K562 (cell line): ENCODE measurements at regions not wholly inside any gene's neighbourhood (a gene's known extent, or its start where the extent isn't known, plus 50 kb on each side); places are given as distances from the start of the nearest gene placed in this dataset.

Experiments
- ATAC-seq: fragments of 200-7000 bp; cut with Tn5 transposase; 3 replicates; pipeline ENCODE4 v1.9.1; 2020; ENCODE audit warnings: moderate library complexity
- BruUV-seq: library from RNA; stranded (reverse); fragments of 400-500 nt; replicated peaks from 2 replicates; lab custom pipeline; 2021; lab: Mats Ljungman, UMichigan
- CTCF ChIA-PET: fragments of 300-600 bp; formaldehyde crosslinking; extraction: SDS; loops from one replicate; lab custom pipeline; 2021; ENCODE audit warnings: low intra/inter-chr PET ratio; lab: Yijun Ruan, JAX
- POLR2A ChIA-PET: fragments of 300-600, 350-650 bp; sonication (Branson Sonifier 250); formaldehyde crosslinking; extraction: SDS; loops from one replicate; lab custom pipeline; 2021; ENCODE audit warnings: antibody characterized with exemption, inconsistent platforms; lab: Yijun Ruan, JAX
- DNase-seq, 4 experiments: peaks; one replicate each; pipeline versions ENCODE4 v3.0.0 to v3.0.0-alpha.2; 2011 to 2018; ENCODE audit warnings: low spot score in 3 of 4, mixed read lengths in 3 of 4; ENCODE audit errors: extremely low read depth in 1 of 4
- FAIRE-seq: peaks from 2 replicates; lab custom pipeline; 2011; peaks lifted over from hg19 to GRCh38; lab: Jason Lieb, UNC
- H2AFZ ChIP-seq: 2 replicates; pipeline ENCODE4 v1.6.0; 2011; ENCODE audit warnings: low read depth, low read length, control low read depth, inconsistent platforms
- H3K27ac ChIP-seq: fragments of 200-600 bp; 3 replicates; pipeline ENCODE4 v1.8.0; 2011; ENCODE audit warnings: low read depth, mild to moderate bottlenecking, control low read depth, inconsistent platforms, low read length, moderate library complexity, mixed read lengths; ENCODE audit errors: extremely low read depth
- H3K27me3 ChIP-seq, 2 experiments: fragments of 300-600 bp in 1 of 2; 2 replicates in 1 of 2; 3 replicates in 1 of 2; pipeline versions ENCODE4 v1.6.0 to v1.8.0; 2011; ENCODE audit warnings: inconsistent platforms in 2 of 2, low read length in 2 of 2, mild to moderate bottlenecking in 1 of 2, mixed read lengths in 1 of 2, moderate library complexity in 1 of 2; ENCODE audit not compliant: control insufficient read depth in 2 of 2, insufficient read depth in 2 of 2
- H3K36me3 ChIP-seq: fragments of 300-600 bp; 3 replicates; pipeline ENCODE4 v1.8.0; 2011; ENCODE audit warnings: mild to moderate bottlenecking, low read length, inconsistent platforms; ENCODE audit not compliant: control insufficient read depth, insufficient read depth
- H3K4me1 ChIP-seq, 2 experiments: fragments of 200-600 bp in 1 of 2; replicated peaks in 1 of 2; 2 replicates in 1 of 2; 3 replicates in 1 of 2; pipeline versions ENCODE4 v1.5.1 to v1.8.0; 2011; ENCODE audit warnings: inconsistent platforms in 2 of 2, low read length in 2 of 2, mild to moderate bottlenecking in 1 of 2, mixed read lengths in 1 of 2, moderate library complexity in 1 of 2; ENCODE audit not compliant: control insufficient read depth in 2 of 2, insufficient read depth in 2 of 2
- H3K4me2 ChIP-seq: 2 replicates; pipeline ENCODE4 v1.6.1; 2011; ENCODE audit warnings: low read length, control low read depth, inconsistent platforms, mixed read lengths; ENCODE audit not compliant: insufficient read depth
- H3K4me3 ChIP-seq: fragments of 200-600 bp; sonication (generic), shearing (Covaris generic); 2 replicates; pipeline ENCODE4 v1.5.1; 2016; ENCODE audit warnings: control low read depth, inconsistent platforms
- H3K79me2 ChIP-seq: fragments of 200-600 bp; 3 replicates; pipeline ENCODE4 v1.8.0; 2011; ENCODE audit warnings: low read length, inconsistent platforms; ENCODE audit not compliant: control insufficient read depth, insufficient read depth
- H3K9ac ChIP-seq, 2 experiments: 2 replicates each; pipeline versions ENCODE4 v1.6.0 to v1.6.1; 2011; ENCODE audit warnings: low read depth in 2 of 2, low read length in 2 of 2, control low read depth in 1 of 2, inconsistent platforms in 1 of 2, mild to moderate bottlenecking in 1 of 2, mixed read lengths in 1 of 2; ENCODE audit not compliant: insufficient read depth in 1 of 2
- H3K9me1 ChIP-seq: one replicate; pipeline ENCODE4 v1.6.0; 2011; ENCODE audit warnings: inconsistent platforms, mild to moderate bottlenecking, low read length, moderate library complexity; ENCODE audit not compliant: control insufficient read depth, insufficient read depth
- H3K9me3 ChIP-seq: replicated peaks from 2 replicates; pipeline ENCODE4 v1.5.1; 2011; ENCODE audit warnings: low read depth, low read length, inconsistent platforms; ENCODE audit not compliant: control insufficient read depth, insufficient read depth
- H4K20me1 ChIP-seq: replicated peaks from 2 replicates; pipeline ENCODE4 v1.6.1; 2011; ENCODE audit warnings: low read length, inconsistent platforms, mixed read lengths; ENCODE audit not compliant: control insufficient read depth, insufficient read depth
- C11orf30 ChIP-seq: fragments of 450-650 bp; IDR thresholded peaks from 2 replicates; pipeline ENCODE4 v1.6.1; 2016; ENCODE audit warnings: low read depth, mild to moderate bottlenecking
- HCFC1 ChIP-seq: IDR thresholded peaks from 2 replicates; pipeline ENCODE4 v1.6.1; 2012; ENCODE audit warnings: low read depth, low read length, improper control_type of control experiment
- KAT7 ChIP-seq: sonication (generic); formaldehyde crosslinking; IDR thresholded peaks from 2 replicates; pipeline ENCODE4 v1.8.0; 2022; ENCODE audit warnings: missing genetic modification reagents, mild to moderate bottlenecking, borderline replicate concordance
- POLR2G ChIP-seq: fragments of 200-400 bp; formaldehyde crosslinking; IDR thresholded peaks from 2 replicates; pipeline ENCODE4 v1.6.1; 2017; ENCODE audit warnings: low read depth, mild to moderate bottlenecking, antibody characterized with exemption, low read length, moderate library complexity
- RBM17 ChIP-seq: fragments of 200-400 bp; formaldehyde crosslinking; IDR thresholded peaks from 2 replicates; pipeline ENCODE4 v1.6.1; 2017; ENCODE audit warnings: low read depth, mild to moderate bottlenecking, low read length, borderline replicate concordance
- STAT5A ChIP-seq: IDR thresholded peaks from 2 replicates; pipeline ENCODE4 v1.6.1; 2012; ENCODE audit warnings: low read length, inconsistent platforms, borderline replicate concordance
- TAF15 ChIP-seq: fragments of 200-400 bp; formaldehyde crosslinking; IDR thresholded peaks from 2 replicates; pipeline ENCODE4 v1.6.1; 2017; ENCODE audit warnings: mild to moderate bottlenecking, low read depth, low read length, moderate library complexity
- WHSC1 ChIP-seq: IDR thresholded peaks from one replicate; pipeline ENCODE4 v1.6.1; 2012; ENCODE audit warnings: low read length, control low read depth, inconsistent platforms
- XRCC5 ChIP-seq: fragments of 200-400 bp; formaldehyde crosslinking; IDR thresholded peaks from 2 replicates; pipeline ENCODE4 v1.6.1; 2017; ENCODE audit warnings: low read depth, mild to moderate bottlenecking, low read length
- ZNF174 ChIP-seq: fragments of 250-450 bp; sonication (Bioruptor Pico); IDR thresholded peaks from 2 replicates; pipeline ENCODE4 v1.4.0; 2020; ENCODE audit warnings: mild to moderate bottlenecking
- ZNF766 ChIP-seq: fragments of 200-800 bp; sonication (Bioruptor generic); conservative IDR thresholded peaks from 2 replicates; pipeline ENCODE4 v1.6.1; 2016; ENCODE audit warnings: missing genetic modification characterization, missing compliant biosample characterization
- WGBS: fragments of 100-300 bp; shearing (Covaris generic); methylation state at CpG from one replicate; pipeline ENCODE4 v1.1.6; 2016; ENCODE audit warnings: low coverage, mixed read lengths; ENCODE audit not compliant: insufficient coverage; ENCODE audit errors: missing lambda C conversion rate; 5-methylcytosine and 5-hydroxymethylcytosine counted together
- in situ Hi-C: fragments of 300-500 bp; cut with MboI; formaldehyde crosslinking; loops from 4 replicates; pipeline ENCODE4 v1.15.0; 2018; ENCODE audit warnings: inconsistent platforms, mixed read lengths
- intact Hi-C: fragments of 100-400 bp; cut with micrococcal nuclease; formaldehyde crosslinking; loops from 2 replicates; pipeline ENCODE4 v1.14.2; 2022
- TF ChIP-seq, protein P1 (sequence below), 2 experiments: fragments of 450-650 bp in 1 of 2; sonication (generic) in 1 of 2; formaldehyde crosslinking; conservative IDR thresholded peaks; 2 replicates each; pipeline versions ENCODE4 v1.4.0 to v1.8.1; 2020 to 2022; ENCODE audit warnings: mild to moderate bottlenecking in 1 of 2, missing genetic modification reagents in 1 of 2
- TF ChIP-seq, protein P2 (sequence below): sonication (generic); formaldehyde crosslinking; IDR thresholded peaks from 2 replicates; pipeline ENCODE4 v1.8.1; 2023; ENCODE audit warnings: mild to moderate bottlenecking, missing genetic modification reagents, moderate library complexity
- TF ChIP-seq, protein P3 (sequence below): fragments of 250-450 bp; sonication (Bioruptor Pico); IDR thresholded peaks from 2 replicates; pipeline ENCODE4 v1.4.0; 2020

DNA sequence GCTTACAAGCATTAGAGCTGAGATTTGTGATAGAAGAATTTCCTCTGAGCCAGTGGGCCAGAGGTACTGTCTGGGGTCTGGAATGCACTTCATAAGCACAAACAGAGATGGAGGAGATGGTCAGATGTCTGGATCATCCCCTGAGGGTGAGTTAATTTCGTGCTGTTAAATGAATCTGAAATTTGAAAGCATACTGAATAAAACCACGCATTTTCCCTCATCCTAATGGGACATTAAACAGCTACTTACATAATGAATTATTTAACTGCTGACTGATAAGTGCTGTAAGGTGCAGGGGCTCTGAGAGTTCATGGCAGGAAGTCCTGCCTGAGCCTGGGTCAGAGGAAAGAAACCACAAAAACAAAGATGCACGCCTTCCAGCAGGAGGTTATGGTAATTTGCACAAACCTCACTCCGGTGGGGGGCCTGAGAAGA lies 136.3 kb upstream of the XYLT1 start (continued):
- no peak for TF ChIP-seq RBM17
- TF ChIP-seq ZNF766 (CRISPR knock-in tag), result no peak
- no peak for TF ChIP-seq C11orf30
- TF ChIP-seq HCFC1, result no peak
- no peak for TF ChIP-seq XRCC5
- TF ChIP-seq STAT5A, result no peak
- no peak for TF ChIP-seq WHSC1
- TF ChIP-seq POLR2G, result no peak

DNA sequence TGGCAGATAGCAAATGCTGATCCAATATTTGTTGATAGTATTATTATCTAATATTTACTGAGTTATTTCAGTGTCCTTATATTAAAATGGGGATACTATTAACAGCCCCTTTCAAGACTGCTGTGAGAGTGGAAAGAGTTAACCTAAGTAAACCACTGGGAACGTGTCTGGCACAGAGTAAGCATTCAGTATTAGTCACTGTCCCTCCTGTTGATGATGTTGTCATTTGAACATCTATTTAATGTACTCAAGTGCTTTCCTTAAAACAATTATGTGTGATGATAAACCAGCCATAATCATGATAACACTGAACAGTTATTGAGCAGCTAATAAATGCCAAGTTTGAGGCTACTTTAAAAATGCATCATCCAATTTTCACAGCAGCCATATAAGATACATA lies 135.7 kb upstream of the XYLT1 start:
- ChIA-PET POLR2A (no interaction called here), CTCF (no interaction called here)
- no peak for ATAC-seq
- H3K9me3 ChIP-seq, result no peaks in the 10 kb centered on the region
- BruUV-seq, result no TSS peak
- in situ Hi-C loops (no loop called here), intact Hi-C loops (no loop called here)
- H3K27me3 ChIP-seq, result peaks cover 0 to 3% of the 10 kb centered on the region in 2 experiments; a peak in 2 of 5 replicates
- no peaks in the 10 kb centered on the region for H3K9me1 ChIP-seq
- no peaks in the 10 kb centered on the region for H3K36me3 ChIP-seq
- no peak overlapping the region for H3K9ac ChIP-seq
- no peak for DNase-seq
- no peaks in the 10 kb centered on the region for H3K79me2 ChIP-seq
- no peak overlapping the region for H3K27ac ChIP-seq
- H2AFZ ChIP-seq, result no peak overlapping the region
- 0% methylated on average over 1 of the region's 1 CpG for WGBS
- no peaks in the 10 kb centered on the region for H4K20me1 ChIP-seq
- H3K4me1 ChIP-seq, result no peaks in the 10 kb centered on the region
- no peak overlapping the region for H3K4me3 ChIP-seq
- H3K4me2 ChIP-seq, result no peak overlapping the region
- no peak for FAIRE-seq
- TF ChIP-seq, protein P1, sequence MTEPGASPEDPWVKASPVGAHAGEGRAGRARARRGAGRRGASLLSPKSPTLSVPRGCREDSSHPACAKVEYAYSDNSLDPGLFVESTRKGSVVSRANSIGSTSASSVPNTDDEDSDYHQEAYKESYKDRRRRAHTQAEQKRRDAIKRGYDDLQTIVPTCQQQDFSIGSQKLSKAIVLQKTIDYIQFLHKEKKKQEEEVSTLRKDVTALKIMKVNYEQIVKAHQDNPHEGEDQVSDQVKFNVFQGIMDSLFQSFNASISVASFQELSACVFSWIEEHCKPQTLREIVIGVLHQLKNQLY (CRISPR knock-in tag; conservative IDR thresholded peaks at IDR 0.05), result no peak
- TF ChIP-seq STAT5A, result no peak
- TF ChIP-seq, protein P2, sequence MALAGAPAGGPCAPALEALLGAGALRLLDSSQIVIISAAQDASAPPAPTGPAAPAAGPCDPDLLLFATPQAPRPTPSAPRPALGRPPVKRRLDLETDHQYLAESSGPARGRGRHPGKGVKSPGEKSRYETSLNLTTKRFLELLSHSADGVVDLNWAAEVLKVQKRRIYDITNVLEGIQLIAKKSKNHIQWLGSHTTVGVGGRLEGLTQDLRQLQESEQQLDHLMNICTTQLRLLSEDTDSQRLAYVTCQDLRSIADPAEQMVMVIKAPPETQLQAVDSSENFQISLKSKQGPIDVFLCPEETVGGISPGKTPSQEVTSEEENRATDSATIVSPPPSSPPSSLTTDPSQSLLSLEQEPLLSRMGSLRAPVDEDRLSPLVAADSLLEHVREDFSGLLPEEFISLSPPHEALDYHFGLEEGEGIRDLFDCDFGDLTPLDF (CRISPR knock-in tag), result no peak
- TF ChIP-seq, protein P3, sequence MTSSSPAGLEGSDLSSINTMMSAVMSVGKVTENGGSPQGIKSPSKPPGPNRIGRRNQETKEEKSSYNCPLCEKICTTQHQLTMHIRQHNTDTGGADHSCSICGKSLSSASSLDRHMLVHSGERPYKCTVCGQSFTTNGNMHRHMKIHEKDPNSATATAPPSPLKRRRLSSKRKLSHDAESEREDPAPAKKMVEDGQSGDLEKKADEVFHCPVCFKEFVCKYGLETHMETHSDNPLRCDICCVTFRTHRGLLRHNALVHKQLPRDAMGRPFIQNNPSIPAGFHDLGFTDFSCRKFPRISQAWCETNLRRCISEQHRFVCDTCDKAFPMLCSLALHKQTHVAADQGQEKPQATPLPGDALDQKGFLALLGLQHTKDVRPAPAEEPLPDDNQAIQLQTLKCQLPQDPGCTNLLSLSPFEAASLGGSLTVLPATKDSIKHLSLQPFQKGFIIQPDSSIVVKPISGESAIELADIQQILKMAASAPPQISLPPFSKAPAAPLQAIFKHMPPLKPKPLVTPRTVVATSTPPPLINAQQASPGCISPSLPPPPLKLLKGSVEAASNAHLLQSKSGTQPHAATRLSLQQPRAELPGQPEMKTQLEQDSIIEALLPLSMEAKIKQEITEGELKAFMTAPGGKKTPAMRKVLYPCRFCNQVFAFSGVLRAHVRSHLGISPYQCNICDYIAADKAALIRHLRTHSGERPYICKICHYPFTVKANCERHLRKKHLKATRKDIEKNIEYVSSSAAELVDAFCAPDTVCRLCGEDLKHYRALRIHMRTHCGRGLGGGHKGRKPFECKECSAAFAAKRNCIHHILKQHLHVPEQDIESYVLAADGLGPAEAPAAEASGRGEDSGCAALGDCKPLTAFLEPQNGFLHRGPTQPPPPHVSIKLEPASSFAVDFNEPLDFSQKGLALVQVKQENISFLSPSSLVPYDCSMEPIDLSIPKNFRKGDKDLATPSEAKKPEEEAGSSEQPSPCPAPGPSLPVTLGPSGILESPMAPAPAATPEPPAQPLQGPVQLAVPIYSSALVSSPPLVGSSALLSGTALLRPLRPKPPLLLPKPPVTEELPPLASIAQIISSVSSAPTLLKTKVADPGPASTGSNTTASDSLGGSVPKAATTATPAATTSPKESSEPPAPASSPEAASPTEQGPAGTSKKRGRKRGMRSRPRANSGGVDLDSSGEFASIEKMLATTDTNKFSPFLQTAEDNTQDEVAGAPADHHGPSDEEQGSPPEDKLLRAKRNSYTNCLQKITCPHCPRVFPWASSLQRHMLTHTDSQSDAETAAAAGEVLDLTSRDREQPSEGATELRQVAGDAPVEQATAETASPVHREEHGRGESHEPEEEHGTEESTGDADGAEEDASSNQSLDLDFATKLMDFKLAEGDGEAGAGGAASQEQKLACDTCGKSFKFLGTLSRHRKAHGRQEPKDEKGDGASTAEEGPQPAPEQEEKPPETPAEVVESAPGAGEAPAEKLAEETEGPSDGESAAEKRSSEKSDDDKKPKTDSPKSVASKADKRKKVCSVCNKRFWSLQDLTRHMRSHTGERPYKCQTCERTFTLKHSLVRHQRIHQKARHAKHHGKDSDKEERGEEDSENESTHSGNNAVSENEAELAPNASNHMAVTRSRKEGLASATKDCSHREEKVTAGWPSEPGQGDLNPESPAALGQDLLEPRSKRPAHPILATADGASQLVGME (CRISPR knock-in tag), result no peak
- TF ChIP-seq ZNF174 (CRISPR knock-in tag), result no peak
- TF ChIP-seq TAF15, result no peak
- TF ChIP-seq KAT7 (CRISPR knock-in tag), result no peak
